ENCODE measurements at regions not wholly inside any gene's neighbourhood (a gene's known extent, or its start where the extent isn't known, plus 50 kb on each side); places are given as distances from the start of the nearest gene placed in this dataset.

- TF ChIP-seq CTCF (IDR thresholded peaks at IDR 0.05), result no peak
- TF ChIP-seq EZH2 (IDR thresholded peaks at IDR 0.05), result no peak
- TF ChIP-seq EZH2phosphoT487 (IDR thresholded peaks at IDR 0.05), result no peak
These were observed 206.3 kb upstream of the FGF13 start for GRCh38 chrX:138917781-138918180.
